Smooth muscle cell (in vitro differentiated cells): ENCODE measurements at regions not wholly inside any gene's neighbourhood (a gene's known extent, or its start where the extent isn't known, plus 50 kb on each side); places are given as distances from the start of the nearest gene placed in this dataset.

Source experiments
- DNase-seq: peaks from one replicate; lab custom pipeline; 2025; ENCODE audit not compliant: unreplicated experiment; lab: John Stamatoyannopoulos, UW
- H2AFZ ChIP-seq: fragments of 200-600 bp; sonication (generic); 2 replicates; pipeline ENCODE4 v1.6.0; 2016; ENCODE audit warnings: antibody characterized with exemption, low read depth, mild to moderate bottlenecking
- H3F3A ChIP-seq: fragments of 200-600 bp; sonication (generic); 2 replicates; pipeline ENCODE4 v1.6.0; 2017; ENCODE audit warnings: antibody characterized with exemption, low read depth
- H3K27ac ChIP-seq: fragments of 200-600 bp; sonication (generic); 2 replicates; pipeline ENCODE4 v1.5.1; 2016; ENCODE audit warnings: low read depth, mild to moderate bottlenecking
- H3K27me3 ChIP-seq: fragments of 200-600 bp; sonication (generic); 2 replicates; pipeline ENCODE4 v1.6.1; 2016; ENCODE audit warnings: low read depth, mild to moderate bottlenecking
- H3K36me3 ChIP-seq: fragments of 200-600 bp; sonication (generic); 2 replicates; pipeline ENCODE4 v1.5.1; 2016; ENCODE audit warnings: low read depth
- H3K4me1 ChIP-seq: fragments of 200-600 bp; sonication (generic); 2 replicates; pipeline ENCODE4 v1.5.1; 2016; ENCODE audit warnings: low read depth
- H3K4me2 ChIP-seq: fragments of 200-600 bp; sonication (generic); 2 replicates; pipeline ENCODE4 v1.6.0; 2016; ENCODE audit warnings: mild to moderate bottlenecking
- H3K4me3 ChIP-seq: fragments of 200-600 bp; sonication (generic); 2 replicates; pipeline ENCODE4 v1.5.1; 2016; ENCODE audit warnings: mild to moderate bottlenecking
- H3K79me2 ChIP-seq: fragments of 200-600 bp; sonication (generic); 2 replicates; pipeline ENCODE4 v1.6.0; 2016; ENCODE audit warnings: low read depth, mild to moderate bottlenecking
- H3K9ac ChIP-seq: fragments of 200-600 bp; sonication (generic); 2 replicates; pipeline ENCODE4 v1.6.0; 2016; ENCODE audit warnings: low read depth
- H3K9me3 ChIP-seq: fragments of 200-600 bp; sonication (generic); replicated peaks from 2 replicates; pipeline ENCODE4 v1.5.1; 2016; ENCODE audit warnings: low read depth
- H4K20me1 ChIP-seq: fragments of 200-600 bp; sonication (generic); 2 replicates; pipeline ENCODE4 v1.6.0; 2016; ENCODE audit warnings: low read depth
- CTCF ChIP-seq: fragments of 200-600 bp; sonication (generic); IDR thresholded peaks from 2 replicates; pipeline ENCODE4 v1.5.1; 2017; ENCODE audit warnings: borderline replicate concordance, mild to moderate bottlenecking, antibody characterized with exemption; ENCODE audit not compliant: insufficient read depth, poor library complexity, severe bottlenecking
- WGBS: methylation state at CpG from one replicate; pipeline ENCODE4 v1.1.7; 2016; ENCODE audit warnings: low lambda C conversion rate; 5-methylcytosine and 5-hydroxymethylcytosine counted together

- no peaks in the 10 kb centered on the region for H3K27me3 ChIP-seq
These were observed 54.2 kb upstream of the DAPK1 start for GRCh38 chr9:87443461-87443860.

GRCh38 chr9:87445646-87446045 lies 52.0 kb upstream of the DAPK1 start:
- Histone ChIP-seq H4K20me1 (no peaks in the 10 kb centered on the region), H3K36me3 (no peaks in the 10 kb centered on the region), H3K27me3 (no peaks in the 10 kb centered on the region), H3K9ac (no peak overlapping the region), H3F3A (no peaks in the 10 kb centered on the region), H3K27ac (no peak overlapping the region), H3K4me2 (no peak overlapping the region), H3K4me3 (no peak overlapping the region), H2AFZ (no peak overlapping the region), H3K4me1 (no peaks in the 10 kb centered on the region), H3K79me2 (no peaks in the 10 kb centered on the region), H3K9me3 (no peaks in the 10 kb centered on the region)
- DNase-seq: no peak
- TF ChIP-seq CTCF: no peak
- 41% methylated on average over 5 of the region's 5 CpGs for WGBS

More at GRCh38 chr9:87443461-87443860, 54.2 kb upstream of the DAPK1 start:
- Histone ChIP-seq H3K4me3 (no peak overlapping the region), H2AFZ (no peak overlapping the region), H3K9ac (no peak overlapping the region), H3K27ac (no peak overlapping the region), H3K79me2 (no peaks in the 10 kb centered on the region), H3F3A (no peaks in the 10 kb centered on the region), H3K4me1 (no peaks in the 10 kb centered on the region), H3K4me2 (no peak overlapping the region), H3K36me3 (no peaks in the 10 kb centered on the region), H3K9me3 (no peaks in the 10 kb centered on the region), H4K20me1 (no peaks in the 10 kb centered on the region)
- DNase-seq: no peak
- 94% methylated on average over 3 of the region's 3 CpGs for WGBS
- TF ChIP-seq CTCF: no peak

DNA sequence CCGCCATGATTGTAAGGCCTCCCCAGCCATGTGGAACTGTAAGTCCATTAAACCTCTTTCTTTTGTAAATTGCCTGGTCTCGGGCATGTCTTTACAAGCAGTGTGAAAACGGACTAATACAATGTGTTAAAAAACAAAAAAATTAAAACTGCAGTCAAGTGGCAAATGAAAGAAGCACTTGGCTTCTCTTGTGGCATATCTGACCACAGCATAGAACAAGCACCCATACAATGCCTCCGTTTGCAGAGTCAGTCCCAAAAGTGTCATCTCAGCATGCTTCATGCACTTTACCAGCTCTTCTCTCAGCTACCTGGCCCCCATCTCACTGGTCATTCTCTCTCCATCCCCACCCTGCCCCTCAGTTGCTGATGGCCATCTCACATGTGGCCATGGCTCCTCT lies 51.1 kb upstream of the DAPK1 start:
- WGBS: 93% methylated on average over 4 of the region's 4 CpGs
- no peaks in the 10 kb centered on the region for H3K9me3 ChIP-seq
- H2AFZ ChIP-seq: no peak overlapping the region
- H3K27ac ChIP-seq: no peak overlapping the region
- TF ChIP-seq CTCF: no peak
- H3K4me2 ChIP-seq: no peak overlapping the region
- no peak for DNase-seq
- no peaks in the 10 kb centered on the region for H3K79me2 ChIP-seq
- no peak overlapping the region for H3K4me3 ChIP-seq
- no peaks in the 10 kb centered on the region for H3K4me1 ChIP-seq
- H3K27me3 ChIP-seq: no peaks in the 10 kb centered on the region
- no peaks in the 10 kb centered on the region for H3K36me3 ChIP-seq
- no peaks in the 10 kb centered on the region for H3F3A ChIP-seq
- no peaks in the 10 kb centered on the region for H4K20me1 ChIP-seq
- no peak overlapping the region for H3K9ac ChIP-seq

DNA sequence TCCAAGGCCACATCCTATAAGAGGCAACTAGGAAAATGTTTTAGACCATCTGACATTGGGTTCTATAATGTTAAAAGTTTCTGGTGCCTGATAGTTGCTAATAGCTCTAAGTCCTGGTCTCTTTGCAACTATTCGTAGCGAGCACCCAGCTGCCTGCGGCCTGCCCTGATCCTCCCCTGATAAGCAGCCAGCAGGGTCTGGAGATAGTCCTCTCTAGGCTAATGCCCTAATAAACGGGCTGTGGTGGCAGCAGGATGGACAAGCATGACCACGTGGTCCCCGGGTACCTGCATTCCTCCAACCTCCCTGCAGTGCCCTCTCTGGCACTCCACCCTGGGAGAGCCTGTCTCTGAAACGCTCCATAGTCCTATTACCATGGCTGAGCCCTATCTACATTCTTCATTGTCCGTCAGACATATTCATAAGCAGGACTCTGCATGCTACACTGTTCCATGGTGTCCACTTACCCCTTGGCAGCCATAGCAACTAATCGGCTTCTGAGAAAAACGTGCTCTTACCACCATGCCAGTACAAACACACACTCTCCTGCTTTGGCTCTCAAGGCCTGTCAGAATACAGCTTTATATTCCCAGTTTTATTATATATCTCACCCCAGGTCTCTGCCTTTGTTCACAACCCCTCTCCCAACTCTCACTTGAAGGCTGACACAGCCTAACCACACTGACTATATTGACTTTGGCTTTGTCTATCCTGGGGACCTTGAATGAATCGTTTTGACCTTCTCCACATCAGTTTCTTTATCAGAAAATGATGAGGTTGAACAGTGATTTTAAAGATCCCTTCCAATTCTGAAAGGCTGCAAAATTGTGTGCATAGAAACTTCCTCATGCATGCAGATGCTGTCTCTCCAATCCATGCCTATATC lies 49.9 kb upstream of the DAPK1 start:
- Histone ChIP-seq H3K9ac (no peak overlapping the region), H3K9me3 (no peaks in the 10 kb centered on the region), H2AFZ (no peak overlapping the region), H4K20me1 (no peaks in the 10 kb centered on the region), H3K27me3 (no peaks in the 10 kb centered on the region), H3K4me2 (no peak overlapping the region), H3F3A (no peaks in the 10 kb centered on the region), H3K36me3 (no peaks in the 10 kb centered on the region), H3K4me1 (no peaks in the 10 kb centered on the region), H3K4me3 (no peak overlapping the region), H3K27ac (no peak overlapping the region), H3K79me2 (no peaks in the 10 kb centered on the region)
- TF ChIP-seq CTCF: no peak
- 55% methylated on average over 11 of the region's 11 CpGs for WGBS
- DNase-seq: no peak
